GM12878 (cell line): ENCODE measurements at regions not wholly inside any gene's neighbourhood (a gene's known extent, or its start where the extent isn't known, plus 50 kb on each side); places are given as distances from the start of the nearest gene placed in this dataset.

Experiments
- ATF7 ChIP-seq: fragments of 450-650 bp; IDR thresholded peaks from 2 replicates; pipeline ENCODE4 v1.6.1; 2016; ENCODE audit warnings: low read depth, mild to moderate bottlenecking
- EZH2 ChIP-seq: IDR thresholded peaks from 2 replicates; pipeline ENCODE4 v1.6.1; 2012; ENCODE audit warnings: low read depth, mild to moderate bottlenecking, control low read depth, inconsistent platforms, low read length, borderline replicate concordance; ENCODE audit not compliant: control insufficient read depth

DNA sequence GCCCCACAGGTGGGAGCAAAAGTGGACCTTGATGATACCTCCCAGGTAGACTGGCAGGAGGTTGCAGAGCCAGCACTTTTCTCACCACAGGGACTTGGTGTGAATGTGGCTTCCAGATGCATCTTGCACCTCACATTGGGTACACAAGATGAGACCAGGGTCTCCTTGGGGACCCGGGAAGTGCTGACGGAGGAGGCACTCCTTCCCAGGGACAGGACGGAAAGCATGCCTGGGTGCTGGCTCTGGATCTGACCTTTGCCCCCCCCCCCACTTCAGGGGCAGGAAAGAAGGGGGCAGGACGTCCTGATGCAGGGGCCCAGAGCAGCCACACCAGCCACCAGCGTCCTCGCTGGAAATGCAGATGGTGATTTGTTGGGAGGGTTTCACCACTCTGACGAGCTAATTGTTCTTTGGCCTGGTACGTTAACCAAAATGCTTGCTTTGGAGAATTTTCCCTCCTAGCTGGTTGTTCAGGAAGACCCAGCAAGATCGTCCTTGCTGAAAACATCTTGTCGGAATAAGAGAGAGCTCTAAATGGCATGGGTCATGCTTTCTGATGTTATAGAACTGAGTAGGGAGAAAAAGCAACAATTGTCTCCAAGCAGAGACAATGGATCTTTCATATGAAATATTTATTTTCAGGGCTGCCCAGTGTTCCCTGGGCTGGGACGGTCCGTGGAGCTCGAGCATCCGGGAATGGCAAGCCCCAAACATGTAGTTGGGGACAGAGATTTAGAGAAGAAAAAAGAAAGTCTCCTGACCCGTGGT is 74.4 kb upstream of the PPARA start:
- no peak for TF ChIP-seq ATF7
- no peak for TF ChIP-seq EZH2
